NCI-H128 (cell line): ENCODE measurements at regions not wholly inside any gene's neighbourhood (a gene's known extent, or its start where the extent isn't known, plus 50 kb on each side); places are given as distances from the start of the nearest gene placed in this dataset.
"Not testable (repeated sequence)": the region's sequence is repeated elsewhere in the genome, so short reads cannot be mapped to it uniquely, and the experiment has no call there.

Experiments used
- DNase-seq: peaks from one replicate; lab custom pipeline; 2025; ENCODE audit not compliant: unreplicated experiment; lab: John Stamatoyannopoulos, UW

DNA sequence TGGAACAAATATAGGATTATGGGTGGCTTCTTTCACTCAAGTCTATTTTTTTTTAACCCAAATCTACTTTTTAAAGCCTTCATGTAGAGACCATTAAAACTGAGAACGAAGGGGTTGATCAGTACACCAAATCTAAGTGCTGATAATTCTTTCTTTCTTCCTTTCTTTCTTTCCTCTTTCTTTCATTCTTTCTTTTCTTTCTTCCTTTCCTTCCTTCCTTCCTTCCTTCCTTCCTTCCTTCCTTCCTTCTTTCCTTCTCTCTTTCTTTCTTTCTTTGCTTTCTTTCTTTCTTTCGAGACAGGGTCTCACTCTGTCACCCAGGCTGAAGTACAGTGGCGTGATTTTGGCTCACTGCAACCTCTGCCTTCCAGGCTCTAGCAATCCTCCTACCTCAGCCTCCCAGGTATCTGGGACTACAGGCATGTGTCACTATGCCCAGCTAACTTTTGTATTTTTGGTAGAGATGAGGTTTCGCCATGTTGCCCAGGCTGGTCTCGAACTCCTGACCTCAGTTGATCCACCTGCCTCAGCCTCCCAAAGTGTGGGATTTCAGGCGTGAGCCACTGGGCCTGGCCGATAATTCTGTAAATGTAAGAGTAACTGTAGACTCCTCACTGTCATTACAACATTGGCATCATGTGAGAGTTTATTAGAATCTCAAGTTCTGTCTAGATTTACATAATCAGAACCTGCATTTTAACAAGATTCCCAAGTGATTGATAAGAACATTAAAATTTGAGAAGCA is 236.4 kb downstream of the TFEC start:
- no peak for DNase-seq

DNA sequence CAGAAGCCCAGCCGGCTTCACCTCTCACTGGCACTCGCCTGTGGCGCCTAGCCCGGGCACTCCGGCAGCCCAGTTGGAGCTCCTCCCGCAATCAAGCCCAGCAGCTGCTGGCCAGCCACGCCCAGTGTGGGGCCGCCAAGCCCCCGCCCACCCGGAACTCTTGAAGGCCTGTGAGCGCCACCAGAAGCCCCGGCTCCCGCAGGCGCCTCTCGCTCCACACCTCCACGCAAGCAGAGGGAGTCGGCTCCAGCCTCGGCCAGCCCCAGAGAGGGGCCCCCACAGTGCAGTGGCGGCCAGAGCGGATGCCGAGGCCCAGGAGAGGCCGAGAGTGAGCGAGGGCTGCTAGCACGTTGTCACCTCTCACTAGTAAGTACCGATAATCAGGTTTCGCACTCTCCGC is 240.7 kb downstream of the TFEC start:
- DNase-seq: no peak

DNA sequence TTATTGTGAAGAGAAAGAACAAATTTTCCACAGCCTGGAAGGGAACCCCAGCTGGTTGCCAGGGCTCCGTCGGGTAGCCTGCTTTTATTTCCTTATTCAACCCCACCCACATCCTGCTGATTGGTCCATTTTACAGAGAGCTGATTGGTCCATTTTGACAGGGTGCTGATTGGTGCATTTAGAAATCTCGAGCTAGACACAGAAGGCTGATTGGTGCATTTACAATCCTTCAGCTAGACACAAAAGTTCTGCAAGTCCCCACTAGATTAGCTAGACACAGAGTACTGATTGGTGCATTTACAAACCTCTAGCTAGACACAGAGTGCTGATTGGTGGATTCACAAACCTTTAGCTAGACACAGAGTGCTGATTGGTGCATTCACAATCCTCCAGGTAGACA is 241.1 kb downstream of the TFEC start:
- DNase-seq: not testable (repeated sequence)

DNA sequence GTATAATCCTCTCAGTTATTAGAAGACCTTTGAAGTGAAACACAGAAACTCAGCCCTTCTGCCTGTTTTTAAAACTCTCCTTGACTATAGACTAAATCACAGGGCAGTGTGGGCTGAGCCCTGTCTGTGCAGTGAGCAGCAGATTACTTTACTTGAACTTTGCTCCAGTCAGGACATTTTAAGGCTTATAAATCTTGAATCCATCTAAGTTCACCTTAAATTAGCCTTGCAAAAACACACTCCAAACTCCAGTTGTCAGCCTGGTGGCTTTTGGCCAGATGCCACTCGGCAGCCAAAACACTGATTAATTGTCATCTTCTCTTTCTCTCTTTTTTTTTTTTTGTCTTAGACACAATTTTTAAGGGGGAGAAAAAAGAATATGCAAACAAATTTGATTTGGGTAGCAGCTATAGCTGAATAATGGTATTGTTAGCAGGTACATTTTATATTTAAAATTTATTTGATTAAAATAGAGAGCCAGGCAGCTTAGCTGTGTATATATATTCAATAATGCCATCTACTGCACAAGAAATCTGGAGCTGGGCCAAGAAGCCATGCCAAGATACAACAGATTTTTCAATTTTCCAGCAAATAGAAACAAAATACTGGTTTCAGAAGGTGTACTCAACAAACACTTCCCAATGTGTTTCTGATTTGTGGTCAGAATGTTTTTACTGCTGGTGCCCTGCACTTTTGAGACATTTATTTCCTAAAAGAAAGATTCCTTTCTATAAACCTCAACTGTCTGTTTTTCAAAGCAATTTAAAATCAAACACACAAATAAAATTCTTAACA is 247.7 kb downstream of the TFEC start:
- no peak for DNase-seq

DNA sequence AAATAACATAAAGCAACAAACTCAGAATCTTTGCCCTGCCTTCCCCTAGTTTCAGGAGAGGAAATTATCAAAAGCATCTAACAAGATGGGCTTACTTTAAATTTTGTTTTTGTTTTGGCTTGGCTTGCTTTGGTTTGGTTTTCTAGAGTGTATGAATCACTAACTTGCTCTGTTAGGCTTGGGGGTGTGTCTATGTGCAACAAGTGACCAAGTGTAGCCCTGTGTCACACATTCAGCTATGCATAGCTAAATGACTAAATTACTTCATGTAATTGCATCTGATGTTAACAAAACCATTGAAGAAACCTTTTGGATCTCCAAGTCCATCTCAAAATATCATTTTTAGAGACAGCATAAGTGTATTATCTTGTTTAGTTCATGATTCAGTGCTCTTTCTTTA is 251.0 kb downstream of the TFEC start:
- no peak for DNase-seq

DNA sequence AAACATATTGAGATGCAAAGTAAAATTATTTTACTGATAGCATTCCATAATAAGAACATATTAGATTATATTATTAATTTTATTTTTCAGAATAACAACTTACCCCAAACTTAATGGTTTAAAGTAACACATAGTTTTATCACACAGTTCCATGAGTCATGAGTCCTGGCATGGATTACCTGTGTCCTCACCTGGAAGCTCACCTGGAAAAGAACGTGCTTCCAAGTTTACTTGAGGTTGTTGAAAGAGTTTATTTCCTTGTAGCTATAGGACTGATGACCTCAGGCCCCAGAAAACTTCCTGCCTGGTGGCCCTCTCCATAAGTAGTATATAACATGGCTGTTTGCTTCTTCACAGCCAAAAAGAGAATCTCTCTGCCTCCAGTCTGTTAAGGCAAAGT is 254.6 kb downstream of the TFEC start:
- no peak for DNase-seq

DNA sequence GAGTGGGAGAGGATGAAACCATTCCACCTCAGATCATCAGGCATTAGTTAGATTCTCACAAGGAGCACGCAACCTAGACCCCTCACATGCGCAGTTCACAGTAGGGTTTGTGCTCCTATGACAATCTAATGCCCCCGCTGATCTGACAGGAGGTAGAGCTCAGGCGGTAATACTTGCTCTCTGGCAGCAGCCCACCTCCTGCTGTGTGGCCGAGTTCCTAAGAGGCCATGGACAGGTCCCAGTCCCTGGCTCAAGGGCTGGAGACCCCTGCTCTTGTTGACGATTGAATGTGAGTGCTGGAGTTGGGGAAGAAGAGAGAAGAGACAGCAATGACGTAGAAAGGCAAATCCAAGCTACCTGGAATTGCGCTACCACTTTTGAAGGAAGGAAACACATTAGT is 267.2 kb downstream of the TFEC start:
- no peak for DNase-seq

DNA sequence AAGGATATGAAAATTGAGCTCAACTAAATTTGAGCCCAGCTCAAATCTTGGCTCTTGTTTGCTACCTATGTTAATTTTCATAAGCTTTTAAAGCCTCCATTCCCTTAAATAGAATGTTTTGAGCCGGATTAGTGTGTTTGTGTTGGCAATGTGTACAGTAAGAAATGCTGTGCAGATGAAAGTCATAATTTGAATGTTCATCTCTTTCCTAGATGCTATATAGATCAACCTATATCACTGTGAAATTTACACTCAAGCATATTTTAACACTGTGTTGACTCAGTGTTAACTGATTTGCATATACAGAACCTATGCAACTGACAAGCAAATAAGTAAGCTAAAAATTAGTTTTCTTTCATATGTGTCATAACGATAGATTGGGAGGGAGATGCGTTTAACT is 272.5 kb downstream of the TFEC start:
- DNase-seq: no peak

DNA sequence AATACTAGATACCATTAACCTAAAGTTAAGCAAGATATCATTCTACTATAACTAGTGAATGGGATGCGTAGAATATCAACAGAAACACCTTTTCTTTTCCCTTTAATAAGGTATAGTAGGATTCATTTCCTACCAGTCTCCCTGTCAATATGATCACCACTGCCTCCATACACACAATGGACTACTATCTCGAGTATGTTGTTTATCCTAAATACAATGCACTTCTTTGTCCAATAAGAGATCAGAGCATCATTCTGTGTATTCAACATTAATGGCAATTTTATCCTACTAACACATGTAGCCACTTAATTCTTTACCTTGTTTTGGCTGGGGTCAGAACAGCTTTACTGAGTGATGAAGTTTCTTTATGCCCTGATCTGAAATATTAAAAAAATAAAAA is 276.3 kb downstream of the TFEC start:
- no peak for DNase-seq

DNA sequence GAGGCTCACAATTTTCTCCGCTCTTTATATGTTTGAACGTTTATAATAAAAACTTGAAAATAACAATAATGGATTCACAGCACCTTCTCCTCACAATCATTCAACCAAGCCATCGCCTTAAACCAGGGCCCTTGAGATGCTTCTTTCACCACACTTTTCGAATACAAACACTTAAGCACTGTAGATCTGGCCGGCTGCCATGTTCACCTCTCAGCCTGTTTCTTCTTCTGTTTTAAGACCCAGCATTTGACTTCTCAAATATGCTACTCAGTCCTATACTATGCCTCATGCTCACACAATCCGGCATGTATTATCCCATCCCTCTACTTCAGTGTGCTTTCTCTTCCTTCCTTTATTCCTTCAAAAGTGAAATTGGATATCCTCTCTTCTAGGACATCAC is 280.6 kb downstream of the TFEC start:
- no peak for DNase-seq

DNA sequence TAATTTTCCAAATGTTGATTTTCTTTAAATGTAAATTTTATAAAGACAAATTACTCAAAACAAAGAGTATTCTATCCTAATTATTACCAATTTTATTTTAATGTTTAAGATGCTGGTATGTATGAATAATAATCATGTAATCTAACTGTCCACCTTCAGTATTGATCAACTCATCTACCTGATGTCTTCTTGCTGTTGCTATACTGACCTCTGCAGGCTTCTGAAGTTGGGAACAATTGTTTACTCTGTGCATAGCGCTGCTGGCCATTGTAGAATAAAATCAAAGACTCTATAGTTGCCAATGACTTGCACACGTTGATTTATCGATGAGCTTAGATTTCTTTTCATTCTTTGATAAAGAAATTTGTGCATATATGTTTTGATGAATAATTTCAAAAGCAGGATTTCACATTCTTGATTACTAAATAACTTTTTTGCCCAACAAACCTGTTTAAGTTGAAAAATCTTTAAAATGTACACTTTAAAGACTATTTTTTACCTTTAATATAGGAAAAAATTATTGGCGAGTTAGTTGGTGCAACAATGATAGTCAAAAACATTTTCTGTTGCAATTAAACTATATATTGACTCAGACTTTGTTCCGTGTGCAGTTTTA is 282.3 kb downstream of the TFEC start:
- DNase-seq: no peak

DNA sequence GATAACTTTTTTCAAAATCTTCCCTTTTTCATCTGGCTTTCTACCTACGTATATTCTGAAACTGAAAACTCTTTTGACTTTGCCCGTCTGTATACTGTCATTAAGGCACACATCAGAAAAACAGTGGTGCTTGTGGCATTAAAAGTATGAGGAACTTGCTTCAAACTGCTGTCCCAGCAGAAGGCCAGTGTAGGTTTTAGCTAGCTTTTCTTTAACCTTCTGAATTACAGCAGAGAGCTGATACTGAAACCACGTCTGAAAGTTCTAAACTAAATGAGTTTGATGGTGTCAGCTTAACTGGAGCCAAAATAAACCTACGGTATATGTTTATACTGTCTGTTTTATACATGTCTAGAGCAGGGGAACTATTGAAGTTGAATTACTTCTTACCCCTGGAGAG is 283.4 kb downstream of the TFEC start:
- no peak for DNase-seq

DNA sequence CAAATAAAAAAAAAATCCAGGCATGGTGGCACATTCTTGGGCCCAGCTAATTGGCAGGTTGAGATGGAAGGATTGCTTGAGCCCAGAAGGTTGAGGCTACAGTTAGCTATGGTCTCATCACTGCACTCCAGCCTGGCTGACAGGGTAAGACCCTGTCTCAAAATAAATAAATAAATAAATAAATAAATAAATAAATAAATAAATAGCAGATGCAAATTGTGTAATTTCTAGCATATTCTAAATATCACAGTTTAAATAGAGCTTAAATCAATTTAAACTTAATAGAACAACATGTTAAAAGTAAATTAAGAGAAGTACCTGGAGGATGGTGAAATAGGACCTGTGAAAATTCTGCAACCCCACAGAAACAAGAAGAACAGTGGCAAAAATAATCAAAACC is 290.5 kb downstream of the TFEC start:
- DNase-seq: no peak

DNA sequence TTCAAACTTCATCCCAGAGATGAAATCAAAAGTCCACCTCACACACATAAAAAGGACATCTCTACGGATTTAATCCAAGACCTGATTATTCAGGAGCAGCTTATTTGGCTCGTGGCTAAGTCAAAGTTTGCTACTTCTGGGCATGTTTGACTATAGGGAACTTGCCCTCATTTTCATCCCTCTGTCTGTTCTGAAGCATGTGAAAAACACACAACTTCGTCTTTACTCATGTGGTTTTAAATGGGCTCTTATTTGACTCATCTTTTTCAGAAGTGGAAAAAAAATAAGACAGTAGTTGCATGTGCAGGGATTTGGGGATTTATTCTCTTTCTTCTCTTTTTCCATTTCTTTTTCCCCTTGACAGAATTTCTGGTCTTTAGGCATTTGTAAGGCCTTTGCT is 295.9 kb downstream of the TFEC start:
- no peak for DNase-seq

DNA sequence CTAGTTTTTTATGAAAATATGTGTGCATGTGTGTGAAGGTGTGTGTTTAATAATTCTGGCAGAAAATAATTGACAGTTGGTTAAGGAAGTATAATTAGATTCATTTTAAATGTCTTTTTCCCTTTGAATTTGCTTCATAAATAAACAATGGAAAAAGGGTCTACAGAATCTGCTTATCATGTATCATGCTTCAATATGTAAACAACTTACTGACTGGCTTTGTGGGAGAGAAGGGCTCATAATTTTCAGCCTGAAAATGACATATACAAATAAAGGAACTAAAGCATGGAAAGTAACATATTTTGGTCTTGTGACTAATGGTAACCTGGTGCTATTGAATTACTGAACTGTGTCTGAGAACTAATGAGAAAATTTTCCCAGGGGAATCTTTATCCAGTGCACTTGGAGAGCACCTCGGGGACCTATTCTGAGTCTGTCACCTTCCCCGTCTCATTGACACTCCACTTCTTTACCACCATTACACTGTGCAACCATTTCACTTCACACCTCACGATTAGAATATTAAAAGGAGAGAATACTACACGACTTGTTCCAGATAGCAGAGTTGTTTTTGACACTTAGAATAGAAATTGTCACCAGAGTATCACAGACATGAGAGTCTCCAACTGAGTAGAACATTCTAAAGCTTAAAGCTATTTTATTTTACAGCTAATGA is 298.6 kb downstream of the TFEC start:
- DNase-seq: no peak

DNA sequence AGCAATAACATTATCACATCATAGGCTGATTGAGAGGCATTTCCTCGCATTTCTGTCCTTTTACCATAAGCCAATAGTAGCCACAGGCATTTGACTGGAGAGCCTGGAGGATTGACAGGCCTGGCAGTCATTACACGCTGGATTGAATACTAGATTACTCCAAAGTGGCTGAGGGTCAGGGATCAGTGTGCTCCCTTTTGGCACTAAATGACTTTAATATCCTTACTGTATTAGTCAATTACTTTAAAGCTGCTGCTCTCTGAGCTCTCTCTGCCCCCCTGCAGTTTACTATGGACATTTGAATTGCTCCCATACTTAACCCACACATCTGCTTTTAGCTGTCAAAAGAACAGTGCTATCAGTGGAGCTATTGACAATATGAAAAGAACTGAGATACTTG is 302.0 kb downstream of the TFEC start:
- no peak for DNase-seq

DNA sequence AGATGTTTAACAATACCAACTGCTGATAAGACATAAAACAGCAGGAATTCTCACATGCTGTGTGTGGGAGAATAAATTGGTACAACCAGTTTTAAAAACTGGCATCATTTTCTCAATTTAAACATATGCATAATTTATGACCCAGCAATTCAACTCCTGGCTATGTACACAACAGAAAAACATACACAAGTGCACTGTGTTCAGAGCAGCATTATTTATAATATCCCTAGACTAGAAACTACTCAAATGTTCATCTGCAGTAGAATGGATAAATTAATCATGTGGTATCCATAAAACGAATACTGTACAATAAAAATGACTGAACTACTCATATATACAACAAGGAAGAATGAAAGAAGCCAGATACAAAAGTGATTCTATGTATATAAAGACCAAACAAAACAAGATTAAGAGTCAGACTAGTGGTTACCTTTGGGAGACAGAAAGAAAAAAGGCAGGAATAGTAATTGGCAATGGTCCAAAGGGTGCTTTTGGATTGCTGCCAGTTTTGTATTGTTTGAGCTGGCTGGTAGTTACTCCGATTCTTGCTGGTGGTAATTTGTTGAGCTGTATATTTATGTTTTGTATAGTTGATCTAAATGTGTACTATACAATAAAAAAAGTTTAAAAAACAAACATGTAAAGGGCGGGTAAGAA is 306.0 kb downstream of the TFEC start:
- DNase-seq: peak; percentile 49

DNA sequence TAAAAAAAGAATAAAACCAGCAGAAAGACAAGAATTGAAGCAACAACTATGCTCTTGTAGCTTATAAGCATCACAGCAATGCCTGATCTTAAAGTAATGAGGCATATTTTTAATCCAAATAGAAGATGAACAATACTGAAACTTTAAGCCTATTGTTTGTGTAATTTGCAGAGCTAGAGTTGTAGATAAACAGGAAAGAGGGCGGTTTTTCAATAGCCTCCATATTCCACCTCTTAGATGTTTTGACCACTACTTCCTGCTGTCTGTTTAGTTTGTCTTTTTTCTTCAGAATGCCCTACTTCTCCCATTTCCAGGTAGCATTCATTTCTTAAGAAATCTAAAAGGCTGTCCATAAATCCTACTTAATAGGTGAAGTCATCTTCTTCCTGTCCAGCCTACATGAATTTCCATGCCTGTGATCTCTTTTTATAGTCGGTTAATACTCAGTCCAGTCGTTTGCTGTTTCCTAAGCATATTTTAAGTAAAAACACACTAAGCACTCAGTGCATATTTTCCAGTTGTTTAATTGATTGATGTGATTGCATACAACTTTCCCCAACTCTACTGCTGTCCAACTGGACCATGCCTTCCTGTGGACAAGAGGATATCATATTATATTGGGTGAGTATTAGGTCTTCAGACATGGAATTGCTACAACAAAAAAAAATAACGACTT is 308.1 kb downstream of the TFEC start:
- DNase-seq: no peak

DNA sequence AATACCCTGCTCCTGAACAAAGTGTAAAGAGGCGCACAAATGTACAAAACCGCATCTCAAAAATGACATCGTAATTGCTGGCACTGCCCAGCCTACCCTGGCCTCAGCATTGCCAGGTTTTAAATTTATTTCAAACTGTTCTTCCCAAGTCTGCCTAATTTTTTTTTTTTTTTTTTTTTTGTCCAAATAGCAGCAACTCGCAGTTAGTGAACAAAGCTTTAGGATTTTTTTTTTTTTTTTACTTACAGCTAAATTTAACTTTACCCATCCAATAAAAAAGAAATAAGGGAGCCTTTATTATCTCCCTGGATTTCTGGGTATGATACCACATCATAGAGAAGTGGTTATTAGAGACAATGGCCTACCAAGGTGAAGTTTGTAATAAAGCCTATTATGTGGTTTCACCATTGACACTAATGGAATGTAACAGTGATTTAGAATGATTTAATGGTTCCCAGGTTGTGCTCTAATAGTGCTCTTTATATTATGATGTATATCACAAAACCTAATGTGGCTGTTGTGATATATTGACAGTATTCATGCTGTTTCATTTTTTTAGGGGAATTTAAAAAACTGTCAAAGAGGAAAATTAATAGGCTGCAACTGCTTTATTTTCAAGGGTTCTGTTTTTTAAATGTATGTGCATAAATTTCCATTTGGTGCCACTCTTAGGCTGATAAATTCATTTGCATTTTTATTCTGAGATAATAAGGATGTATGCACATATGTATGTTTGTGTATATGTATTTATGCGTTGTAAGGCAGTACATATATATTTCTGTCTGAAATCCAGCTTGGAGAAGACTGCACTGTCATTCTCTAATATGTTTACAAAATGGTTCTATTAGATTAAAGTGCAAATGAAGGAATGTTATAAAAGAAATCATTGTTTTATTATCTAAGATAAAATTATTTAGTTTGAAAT is 309.0 kb downstream of the TFEC start:
- DNase-seq: no peak

DNA sequence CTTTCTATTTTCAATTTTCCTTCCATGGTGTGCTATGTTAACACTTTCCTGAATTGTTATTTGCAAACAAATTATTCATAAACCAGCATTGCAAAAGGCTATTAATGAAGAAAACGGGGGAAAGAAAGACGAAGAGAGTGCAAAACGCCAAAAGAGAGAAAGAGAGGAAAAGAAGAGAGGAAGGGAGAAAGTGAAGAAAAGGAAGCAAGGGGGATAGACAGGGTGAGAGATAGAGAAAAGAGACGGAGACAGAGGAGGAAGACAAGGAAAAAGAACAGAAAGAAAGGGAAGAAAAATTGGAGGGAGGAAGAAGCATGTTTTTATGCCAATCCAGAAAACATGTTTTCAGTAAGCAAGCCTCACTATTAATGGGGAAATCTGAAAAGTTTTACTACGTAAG is 310.6 kb downstream of the TFEC start:
- DNase-seq: no peak
